ENCODE measurements at regions not wholly inside any gene's neighbourhood (a gene's known extent, or its start where the extent isn't known, plus 50 kb on each side); places are given as distances from the start of the nearest gene placed in this dataset.
"Not testable (repeated sequence)": the region's sequence is repeated elsewhere in the genome, so short reads cannot be mapped to it uniquely, and the experiment has no call there.

GRCh38 chr16:35149550-35149949 is 1690.1 kb downstream of the TP53TG3F start:
- intact Hi-C loops (cut with DNase I) = no loop called here
- no peak for TF ChIP-seq CTCF (IDR thresholded peaks at IDR 0.05)
- ATAC-seq = no peak

GRCh38 chr16:35150805-35151312 is 1691.4 kb downstream of the TP53TG3F start:
- Histone ChIP-seq H3K4me3 (no peak overlapping the region), H3K27ac (no peak overlapping the region), H3K9me3 (no peaks in the 10 kb centered on the region), H3K27me3 (ENCODE audit: insufficient read depth in 3 of 3, low read length in 2 of 3) (no peaks in the 10 kb centered on the region), H3K4me1 (no peaks in the 10 kb centered on the region), H3K36me3 (ENCODE audit: insufficient read depth in 1 of 2, low read depth in 1 of 2) (no peaks in the 10 kb centered on the region)
- no peak for TF ChIP-seq CTCF (IDR thresholded peaks at IDR 0.05)
- ATAC-seq = no peak
- no peak for DNase-seq
- intact Hi-C loops (cut with DNase I) = no loop called here
- WGBS, 3 donors = 50 to 68% (median 61%) methylated on average over 1 of the region's 1 CpG

More at GRCh38 chr16:35149550-35149949, 1690.1 kb downstream of the TP53TG3F start:
- Histone ChIP-seq H3K4me3 (no peak overlapping the region), H3K4me1 (no peaks in the 10 kb centered on the region), H3K36me3 (ENCODE audit: insufficient read depth in 1 of 2, low read depth in 1 of 2) (no peaks in the 10 kb centered on the region), H3K27ac (no peak overlapping the region), H3K27me3 (ENCODE audit: insufficient read depth in 3 of 3, low read length in 2 of 3) (no peaks in the 10 kb centered on the region), H3K9me3 (no peaks in the 10 kb centered on the region)
- WGBS, 3 donors = 40 to 56% (median 45%) methylated on average over 3 of the region's 3 CpGs
- no peak for DNase-seq

- no peak overlapping the region for H3K27ac ChIP-seq
- 9 to 27% (median 14%) methylated on average over 1 of the region's 1 CpG for WGBS, 3 donors
- no peaks in the 10 kb centered on the region for H3K27me3 ChIP-seq (ENCODE audit: insufficient read depth in 3 of 3, low read length in 2 of 3)
- intact Hi-C loops (cut with DNase I) = no loop called here
- no peaks in the 10 kb centered on the region for H3K4me1 ChIP-seq
- H3K36me3 ChIP-seq (ENCODE audit: insufficient read depth in 1 of 2, low read depth in 1 of 2) = no peaks in the 10 kb centered on the region
- no peak for TF ChIP-seq CTCF (IDR thresholded peaks at IDR 0.05)
- ATAC-seq (no peak), DNase-seq (no peak)
- H3K9me3 ChIP-seq = no peaks in the 10 kb centered on the region
- no peak overlapping the region for H3K4me3 ChIP-seq
Observed at GRCh38 chr16:35152067-35152627, 1692.7 kb downstream of the TP53TG3F start.

- no peak for TF ChIP-seq CTCF (IDR thresholded peaks at IDR 0.05)
- DNase-seq (no peak), ATAC-seq (no peak)
- Histone ChIP-seq H3K9me3 (no peaks in the 10 kb centered on the region), H3K27me3 (ENCODE audit: insufficient read depth in 3 of 3, low read length in 2 of 3) (no peaks in the 10 kb centered on the region), H3K27ac (no peak overlapping the region), H3K4me1 (no peaks in the 10 kb centered on the region), H3K36me3 (ENCODE audit: insufficient read depth in 1 of 2, low read depth in 1 of 2) (no peaks in the 10 kb centered on the region), H3K4me3 (no peak overlapping the region)
- intact Hi-C loops (cut with DNase I) = no loop called here
Observed at GRCh38 chr16:35154627-35155026, 1695.2 kb downstream of the TP53TG3F start.

GRCh38 chr16:35157549-35157948 is 1698.1 kb downstream of the TP53TG3F start:
- H3K27me3 ChIP-seq (ENCODE audit: insufficient read depth in 3 of 3, low read length in 2 of 3); ATAC-seq; H3K9me3 ChIP-seq; H3K27ac ChIP-seq; H3K4me1 ChIP-seq; H3K4me3 ChIP-seq; DNase-seq; intact Hi-C loops (cut with DNase I); H3K36me3 ChIP-seq (ENCODE audit: insufficient read depth in 1 of 2, low read depth in 1 of 2): not testable (repeated sequence)
- 75 to 80% (median 78%) methylated on average over 15 of the region's 15 CpGs for WGBS, 3 donors

- H3K27ac ChIP-seq; H3K36me3 ChIP-seq (ENCODE audit: insufficient read depth in 1 of 2, low read depth in 1 of 2); intact Hi-C loops (cut with DNase I); H3K27me3 ChIP-seq (ENCODE audit: insufficient read depth in 3 of 3, low read length in 2 of 3); H3K9me3 ChIP-seq; ATAC-seq; H3K4me3 ChIP-seq; DNase-seq; H3K4me1 ChIP-seq: not testable (repeated sequence)
- 73 to 82% (median 79%) methylated on average over 14 of the region's 14 CpGs for WGBS, 3 donors
Observed at GRCh38 chr16:35169324-35169723, 1709.9 kb downstream of the TP53TG3F start.

- H3K27me3 ChIP-seq (ENCODE audit: insufficient read depth in 3 of 3, low read length in 2 of 3); H3K27ac ChIP-seq; H3K4me3 ChIP-seq; H3K9me3 ChIP-seq; H3K4me1 ChIP-seq; ATAC-seq; intact Hi-C loops (cut with DNase I); H3K36me3 ChIP-seq (ENCODE audit: insufficient read depth in 1 of 2, low read depth in 1 of 2); DNase-seq: not testable (repeated sequence)
- WGBS, 3 donors = 65 to 74% (median 70%) methylated on average over 34 to 42 of the region's 42 CpGs
Observed at GRCh38 chr16:35170061-35170460, 1710.6 kb downstream of the TP53TG3F start.
